Activated effector memory CD4-positive, alpha-beta T cell treated with Interleukin-2 at 50 U/mL for 16 hours (primary cell): ENCODE measurements at regions not wholly inside any gene's neighbourhood (a gene's known extent, or its start where the extent isn't known, plus 50 kb on each side); places are given as distances from the start of the nearest gene placed in this dataset.

Experiments used
- DNase-seq: peaks from one replicate; pipeline ENCODE4 v3.0.0-alpha.2; 2020

DNA sequence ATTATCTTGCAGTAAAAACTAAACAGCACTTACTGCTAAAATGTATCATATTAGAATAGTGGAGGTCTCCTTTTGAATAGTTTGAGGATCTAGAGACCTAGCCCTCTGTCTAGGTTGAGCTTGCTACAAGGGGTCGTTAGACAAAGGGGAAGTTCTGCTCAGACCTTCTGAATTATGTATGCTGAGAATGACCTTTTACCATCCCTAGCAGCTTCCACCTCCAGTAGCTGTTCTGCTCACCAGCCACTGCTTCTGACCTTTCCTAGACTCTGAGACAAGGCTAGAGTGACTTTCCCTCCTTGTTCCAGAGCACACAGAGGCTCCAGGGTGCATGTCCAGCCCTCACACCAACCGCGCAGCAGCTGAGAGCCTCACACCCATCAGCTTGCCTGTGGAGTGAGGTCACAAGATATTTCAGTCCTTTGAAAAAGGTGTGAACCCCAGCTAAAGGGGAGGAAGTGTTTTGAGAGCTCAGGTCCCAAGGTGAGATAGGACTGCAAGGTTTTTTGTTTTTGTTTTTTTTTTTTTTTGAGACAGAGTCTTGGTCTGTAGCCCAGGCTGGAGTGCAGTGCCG lies 289.3 kb upstream of the TNP1 start:
- DNase-seq = no peak

GRCh38 chr2:217147818-217148217 lies 288.0 kb upstream of the TNP1 start:
- DNase-seq = no peak

- no peak for DNase-seq
These were observed 287.1 kb upstream of the TNP1 start for GRCh38 chr2:217146956-217147355.

- DNase-seq = no peak
These were observed 282.9 kb upstream of the TNP1 start for GRCh38 chr2:217142649-217143266.

- DNase-seq = no peak
These were observed 278.4 kb upstream of the TNP1 start for GRCh38 chr2:217138284-217138683.

DNA sequence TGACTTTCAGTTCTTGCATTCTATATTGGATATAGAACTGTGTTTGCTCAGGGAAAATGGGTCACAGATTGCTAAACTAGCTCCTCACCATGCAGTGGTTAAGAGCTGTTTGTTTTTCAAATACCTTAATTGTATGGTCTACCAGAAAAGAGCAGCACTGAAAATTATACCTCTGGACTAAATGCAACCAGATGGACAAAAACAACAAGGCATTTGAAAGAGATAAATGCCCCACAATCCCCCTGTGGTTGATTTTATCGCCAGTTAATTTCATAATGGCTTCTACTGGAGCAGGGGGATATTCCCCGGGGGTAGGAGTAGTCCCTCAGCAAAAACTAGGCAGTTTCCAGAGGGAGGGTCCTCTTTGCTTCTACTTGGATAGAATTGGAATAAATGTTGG lies 267.9 kb upstream of the TNP1 start:
- no peak for DNase-seq

DNA sequence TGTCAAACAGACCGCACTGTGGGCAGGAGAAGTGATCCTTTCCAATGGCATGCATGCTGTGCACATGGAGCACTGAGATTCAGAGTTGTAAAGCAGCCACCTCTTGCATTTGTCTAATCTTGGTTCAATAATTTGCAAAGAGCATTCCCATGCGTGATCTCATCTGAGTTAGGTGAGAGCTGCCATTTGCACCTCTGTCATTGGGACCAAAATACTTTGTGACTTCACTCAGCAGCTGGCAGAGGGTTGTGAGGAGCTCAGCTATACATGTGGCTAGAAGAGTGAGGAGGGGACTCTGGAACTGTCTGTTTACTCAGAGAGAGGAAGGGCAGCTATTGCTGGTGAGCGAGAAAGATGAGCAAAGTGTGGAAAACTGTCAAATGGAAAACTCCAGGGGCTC lies 265.1 kb upstream of the TNP1 start:
- no peak for DNase-seq

DNA sequence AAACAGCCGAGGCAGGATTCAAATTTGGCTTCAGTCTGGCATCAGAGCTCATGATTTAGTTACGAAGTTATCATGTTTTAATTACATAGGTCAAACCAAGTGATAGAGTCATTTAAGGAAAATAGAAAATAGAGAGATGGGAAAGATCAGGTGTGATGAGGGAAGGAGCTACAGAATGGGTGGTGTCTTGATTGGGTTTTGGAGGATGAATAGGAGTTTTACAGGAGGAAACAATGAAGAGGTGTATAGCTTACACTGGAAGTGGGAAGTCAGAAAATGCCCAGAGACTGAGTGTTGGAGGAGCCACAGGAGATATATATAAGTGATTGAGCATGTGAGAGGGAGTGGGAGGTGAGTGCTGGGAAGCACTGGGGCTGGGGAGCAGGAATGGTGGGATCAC lies 264.2 kb upstream of the TNP1 start:
- DNase-seq = no peak

DNA sequence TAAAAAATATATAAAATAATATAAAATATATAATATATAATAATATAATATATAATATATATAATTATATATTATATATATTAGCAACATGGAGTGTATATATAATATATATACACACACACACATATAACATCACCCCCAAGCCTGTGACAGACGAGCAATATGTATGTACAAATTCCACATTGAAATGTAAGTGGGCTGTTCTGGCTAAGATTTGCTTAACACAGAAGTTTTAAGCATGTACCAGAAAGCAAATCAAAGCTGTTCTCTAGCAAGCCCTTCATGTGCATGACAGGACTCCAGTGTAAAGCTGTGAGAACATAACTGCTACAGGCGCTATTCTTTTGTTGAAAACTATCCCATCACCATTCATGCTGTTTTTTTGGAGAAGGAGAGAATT lies 261.7 kb upstream of the TNP1 start:
- DNase-seq = no peak

GRCh38 chr2:217120429-217120828 lies 260.6 kb upstream of the TNP1 start:
- no peak for DNase-seq

- DNase-seq = no peak
These were observed 258.9 kb upstream of the TNP1 start for GRCh38 chr2:217118559-217119284.

- no peak for DNase-seq
These were observed 257.7 kb upstream of the TNP1 start for GRCh38 chr2:217117523-217117922.

DNA sequence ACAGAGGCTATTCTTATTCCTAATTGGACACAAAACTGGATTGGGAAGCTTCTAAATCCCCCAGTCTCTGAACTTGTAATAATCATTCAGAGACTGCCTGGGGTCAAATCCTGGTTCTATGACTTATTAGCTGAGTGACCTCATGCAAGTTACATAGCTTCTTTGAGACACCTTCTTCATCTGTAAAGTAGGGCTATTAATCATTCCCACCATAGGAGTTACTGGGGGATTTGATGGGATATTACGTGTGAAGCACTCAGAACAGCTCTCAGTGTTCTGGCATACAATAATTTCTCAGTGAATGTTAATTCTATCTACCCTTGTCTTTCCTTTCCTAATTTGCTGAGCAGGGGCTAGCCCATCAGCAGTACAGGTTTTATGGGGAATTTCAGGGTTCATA lies 256.7 kb upstream of the TNP1 start:
- DNase-seq = no peak

DNA sequence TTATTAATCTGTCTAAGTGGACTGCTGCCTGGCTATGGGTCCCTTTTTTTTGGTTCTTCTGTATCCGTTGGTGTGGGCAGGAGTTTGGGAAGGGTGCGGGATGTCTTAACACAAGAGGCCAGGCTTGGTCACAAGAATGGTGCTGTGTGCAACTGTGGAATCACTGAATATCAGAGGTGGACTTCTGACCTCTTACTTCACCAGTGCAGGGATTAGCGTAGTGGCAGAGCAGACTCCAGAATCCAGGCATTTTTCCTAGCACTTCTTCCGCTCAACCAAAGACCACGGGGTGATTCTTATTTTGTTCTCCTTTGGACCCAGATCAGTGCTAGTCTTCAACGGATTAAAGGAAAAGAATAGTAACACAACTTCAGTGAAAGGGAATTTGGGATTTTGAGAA lies 254.3 kb upstream of the TNP1 start:
- DNase-seq = no peak

DNA sequence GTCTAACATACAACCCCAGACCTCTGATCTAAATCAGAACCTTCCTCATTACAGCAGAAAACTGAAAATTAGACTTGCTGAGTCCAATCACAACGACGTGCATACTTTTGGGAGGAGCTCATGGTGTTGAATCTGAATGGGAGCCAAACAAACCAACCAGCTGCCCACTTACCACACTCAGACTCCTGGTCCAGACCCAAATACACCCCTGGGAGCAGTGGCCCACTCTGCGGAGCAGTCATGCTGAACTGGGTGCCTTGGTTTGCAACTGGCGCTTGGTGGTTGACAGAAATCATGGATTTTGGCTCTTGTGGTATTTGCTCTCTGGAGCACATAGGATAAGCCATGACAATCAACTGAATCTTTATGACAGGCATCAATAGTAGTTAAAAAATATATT lies 253.6 kb upstream of the TNP1 start:
- no peak for DNase-seq

DNA sequence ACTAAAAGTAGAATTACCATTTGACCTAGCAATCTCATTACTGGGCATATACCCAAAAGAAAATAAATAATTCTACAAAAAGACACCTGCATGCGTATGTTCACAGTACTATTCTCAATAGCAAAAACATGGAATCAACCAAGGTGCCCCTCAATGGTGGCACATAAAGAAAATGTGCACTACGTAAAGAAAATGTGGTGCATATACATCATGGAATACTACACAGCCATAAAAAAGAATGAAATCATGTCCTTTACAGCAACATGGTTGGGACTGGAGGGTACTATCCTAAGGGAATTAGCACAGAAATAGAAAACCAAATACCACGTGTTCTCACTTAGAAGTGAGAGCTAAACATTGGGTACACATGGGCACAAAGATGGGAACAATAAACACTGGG lies 250.7 kb upstream of the TNP1 start:
- DNase-seq = no peak

DNA sequence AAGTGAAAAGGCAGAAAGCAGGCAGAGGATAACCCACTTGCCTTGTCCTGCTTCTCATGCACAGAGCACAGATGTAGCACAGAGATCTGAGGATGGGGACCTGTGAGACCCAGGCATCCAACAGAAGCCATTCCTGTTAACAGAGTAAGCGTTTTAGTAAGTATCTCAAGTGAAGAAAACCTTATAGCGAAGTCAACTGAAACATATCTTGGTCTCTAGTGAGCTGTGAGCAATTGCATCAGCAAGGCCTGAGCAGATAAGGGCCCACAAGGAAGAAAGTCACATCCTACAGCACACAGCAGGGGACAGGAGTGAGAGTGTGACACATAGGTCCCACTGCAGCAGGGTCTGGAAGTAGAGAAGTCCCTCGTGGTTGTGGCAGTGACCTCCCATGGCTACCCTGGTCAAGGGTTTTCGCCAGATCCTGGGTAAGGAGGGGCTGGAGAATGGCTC lies 248.7 kb upstream of the TNP1 start:
- no peak for DNase-seq

DNA sequence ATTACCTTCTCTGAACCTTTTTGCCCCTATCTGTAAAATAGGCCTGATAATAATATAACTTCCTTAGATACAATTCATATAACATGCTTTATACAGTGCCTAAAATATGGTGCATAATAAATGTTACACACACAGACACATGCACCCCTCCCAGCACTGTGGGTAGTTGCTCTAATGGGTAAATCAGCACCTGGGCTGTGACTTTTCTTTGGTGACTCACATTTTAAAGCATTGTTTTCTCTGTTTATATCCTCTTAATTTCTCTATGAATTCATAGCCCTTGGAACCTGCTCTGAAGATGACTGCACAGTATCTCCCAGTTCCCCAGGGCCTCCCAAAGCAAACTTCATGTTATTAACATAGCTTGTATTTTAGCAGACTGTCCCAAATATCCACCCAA lies 248.2 kb upstream of the TNP1 start:
- DNase-seq = no peak

GRCh38 chr2:217107480-217107879 lies 247.6 kb upstream of the TNP1 start:
- no peak for DNase-seq

DNA sequence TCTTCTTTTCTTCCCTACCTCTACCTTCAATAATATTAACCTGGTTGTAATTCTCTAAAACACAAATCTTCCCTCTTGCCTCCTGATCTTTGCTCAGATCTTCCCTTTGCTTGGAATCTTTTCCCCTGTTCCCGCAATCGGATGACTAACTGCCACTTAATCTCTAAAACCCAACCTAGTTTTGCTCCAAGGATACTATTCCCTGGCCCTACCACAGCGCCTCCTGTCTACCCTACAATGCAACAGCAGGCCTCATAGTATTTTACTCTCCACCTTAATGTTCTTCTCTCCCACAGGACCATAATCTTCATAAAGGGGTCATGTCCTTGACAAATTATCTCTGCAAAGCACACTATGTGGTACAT lies 246.8 kb upstream of the TNP1 start:
- DNase-seq = no peak

GRCh38 chr2:217105733-217106649 lies 246.1 kb upstream of the TNP1 start:
- DNase-seq = no peak

DNA sequence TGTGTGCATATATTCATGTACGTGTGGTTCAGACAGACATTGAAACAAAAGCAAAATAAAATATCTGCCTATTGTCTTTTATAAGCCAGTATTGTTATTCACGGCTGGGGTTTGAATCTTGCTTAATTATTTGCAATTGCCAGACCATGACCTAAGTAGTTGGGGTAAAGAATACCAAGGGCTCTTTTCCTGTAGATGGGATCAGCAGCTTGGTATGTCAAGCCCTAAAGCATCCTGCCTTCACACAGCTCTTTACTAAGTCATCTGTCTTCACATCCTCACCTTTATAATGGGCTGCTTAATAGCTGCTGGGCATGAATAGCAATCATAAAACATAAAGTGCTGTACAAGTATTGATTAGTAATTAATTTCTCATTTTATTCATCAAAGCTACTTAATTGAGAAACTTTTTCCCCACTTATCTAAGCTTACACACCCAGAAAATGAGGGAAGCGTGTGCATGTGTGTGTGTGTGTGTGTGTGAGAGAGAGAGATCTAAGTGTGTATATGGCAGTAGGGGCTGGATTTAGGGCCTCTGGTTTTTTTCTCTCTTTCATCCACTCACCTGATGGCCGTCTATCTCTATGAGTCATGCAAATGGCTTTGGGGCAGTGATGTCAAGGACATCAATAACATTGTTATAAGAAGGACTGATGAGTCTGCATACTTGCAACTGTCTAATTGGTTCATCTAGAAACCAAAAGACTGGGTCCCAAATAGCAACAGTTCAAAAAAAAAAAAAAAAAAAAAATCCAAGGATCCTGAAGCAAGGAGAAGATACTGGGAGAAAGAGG lies 244.1 kb upstream of the TNP1 start:
- DNase-seq = no peak

DNA sequence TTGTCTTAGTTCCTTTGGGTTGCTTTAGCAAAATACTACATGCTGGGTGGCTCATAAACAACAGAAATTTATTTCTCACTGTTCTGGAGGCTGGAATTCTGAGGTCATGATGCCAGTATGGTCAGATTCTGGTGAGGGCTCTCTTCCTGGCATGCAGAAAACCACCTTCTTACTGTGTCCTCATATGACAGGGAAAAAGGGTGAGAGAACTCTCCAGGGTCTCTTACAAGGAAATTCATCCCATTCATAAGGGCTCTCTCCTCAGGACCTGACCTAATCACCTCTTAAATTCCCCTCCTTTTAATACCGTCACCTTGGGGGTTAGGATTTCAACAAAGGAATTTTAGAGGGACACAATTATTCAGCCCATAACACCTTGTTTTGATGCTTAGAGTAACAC lies 243.1 kb upstream of the TNP1 start:
- DNase-seq = no peak
